CD4-positive, CD25-positive, alpha-beta regulatory T cell (primary cell): ENCODE measurements at regions not wholly inside any gene's neighbourhood (a gene's known extent, or its start where the extent isn't known, plus 50 kb on each side); places are given as distances from the start of the nearest gene placed in this dataset.

Experiments
- ATAC-seq, 2 donors: fragments of 150-1000 bp; cut with Tn5 transposase; one replicate each; pipeline ENCODE4 v1.10.0; 2021; ENCODE audit warnings: low read depth in 2 of 2, moderate number of reproducible peaks in 2 of 2, moderate library complexity in 1 of 2
- DNase-seq, 3 donors: peaks; one replicate each; pipeline versions ENCODE4 v3.0.0 to v3.0.0-alpha.2; 2012 to 2022; ENCODE audit warnings: mixed read lengths in 1 of 3
- H3K27ac ChIP-seq: one replicate; pipeline ENCODE4 v1.7.0; 2013; ENCODE audit warnings: mild to moderate bottlenecking, low read length; ENCODE audit not compliant: insufficient read depth, poor library complexity, severe bottlenecking
- H3K27me3 ChIP-seq: one replicate; pipeline ENCODE4 v1.7.0; 2013; ENCODE audit warnings: low read length; ENCODE audit not compliant: control insufficient read depth, insufficient read depth
- H3K36me3 ChIP-seq: one replicate; pipeline ENCODE4 v1.7.0; 2013; ENCODE audit warnings: mild to moderate bottlenecking, low read length, moderate library complexity; ENCODE audit not compliant: control insufficient read depth, insufficient read depth
- H3K4me1 ChIP-seq: 2 replicates; pipeline ENCODE4 v1.7.0; 2013; ENCODE audit warnings: mild to moderate bottlenecking, low read length; ENCODE audit not compliant: insufficient read depth, control insufficient read depth, poor library complexity, severe bottlenecking
- H3K4me3 ChIP-seq: one replicate; pipeline ENCODE4 v1.7.0; 2013; ENCODE audit warnings: low read depth, mild to moderate bottlenecking, low read length, moderate library complexity
- H3K9me3 ChIP-seq, 2 experiments: 1 replicate in 1 of 2; 2 replicates in 1 of 2; pipeline ENCODE4 v1.7.0; 2013; ENCODE audit warnings: low read length in 2 of 2, mild to moderate bottlenecking in 1 of 2, moderate library complexity in 1 of 2; ENCODE audit not compliant: control insufficient read depth in 2 of 2
- H3K27ac Mint-ChIP-seq, 3 donors: one replicate each; pipeline ENCODE4 v1.8.0; 2020 to 2022; ENCODE audit warnings: mild to moderate bottlenecking in 3 of 3, mixed read lengths in 3 of 3, moderate library complexity in 2 of 3
- H3K27me3 Mint-ChIP-seq: one replicate; pipeline ENCODE4 v1.8.0; 2022; ENCODE audit warnings: mild to moderate bottlenecking, mixed read lengths
- H3K36me3 Mint-ChIP-seq: one replicate; pipeline ENCODE4 v1.8.0; 2020; ENCODE audit warnings: mixed read lengths
- H3K4me1 Mint-ChIP-seq, 4 donors: one replicate each; pipeline ENCODE4 v1.8.0; 2020 to 2022; ENCODE audit warnings: mixed read lengths in 4 of 4, mild to moderate bottlenecking in 1 of 4
- H3K4me3 Mint-ChIP-seq, 4 donors: one replicate each; pipeline ENCODE4 v1.8.0; 2020 to 2022; ENCODE audit warnings: mild to moderate bottlenecking in 4 of 4, mixed read lengths in 4 of 4, moderate library complexity in 3 of 4
- H3K9me3 Mint-ChIP-seq, 7 donors: one replicate each; pipeline ENCODE4 v1.8.0; 2020 to 2022; ENCODE audit warnings: mixed read lengths in 7 of 7, mild to moderate bottlenecking in 3 of 7, moderate library complexity in 2 of 7

DNA sequence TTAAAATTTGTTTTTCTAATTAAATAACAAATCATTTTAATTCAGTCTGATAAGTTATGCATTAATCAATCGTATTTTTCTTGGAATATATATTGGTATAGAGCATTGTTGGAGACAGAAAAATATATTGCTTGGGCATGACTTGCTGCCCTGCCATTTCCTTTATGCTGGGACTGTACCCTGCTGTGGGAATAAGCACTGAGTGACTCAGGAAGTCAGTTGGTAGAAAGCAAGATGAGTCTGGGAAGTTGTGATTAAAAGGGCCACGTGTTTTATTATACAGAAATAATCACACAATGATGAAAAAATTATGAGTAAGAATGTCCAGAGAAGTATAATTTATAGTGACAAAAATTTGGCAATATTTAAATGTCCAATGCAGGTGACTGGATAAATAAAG lies 139.5 kb downstream of the KIF18A start:
- no peaks in the 10 kb centered on the region for H3K27me3 ChIP-seq
- Mint-ChIP-seq H3K9me3 (peaks cover 0 to 4% (median 0%) of the 10 kb centered on the region in 7 donors), H3K36me3 (no peaks in the 10 kb centered on the region), H3K4me3 (no peak overlapping the region), H3K4me1 (no peaks in the 10 kb centered on the region), H3K27ac (no peak overlapping the region), H3K27me3 (no peaks in the 10 kb centered on the region)
- H3K36me3 ChIP-seq, result no peaks in the 10 kb centered on the region
- ATAC-seq (no peak), DNase-seq (no peak)
- H3K4me1 ChIP-seq, result no peaks in the 10 kb centered on the region
- no peaks in the 10 kb centered on the region for H3K9me3 ChIP-seq
- no peak overlapping the region for H3K27ac ChIP-seq
- H3K4me3 ChIP-seq, result no peak overlapping the region

DNA sequence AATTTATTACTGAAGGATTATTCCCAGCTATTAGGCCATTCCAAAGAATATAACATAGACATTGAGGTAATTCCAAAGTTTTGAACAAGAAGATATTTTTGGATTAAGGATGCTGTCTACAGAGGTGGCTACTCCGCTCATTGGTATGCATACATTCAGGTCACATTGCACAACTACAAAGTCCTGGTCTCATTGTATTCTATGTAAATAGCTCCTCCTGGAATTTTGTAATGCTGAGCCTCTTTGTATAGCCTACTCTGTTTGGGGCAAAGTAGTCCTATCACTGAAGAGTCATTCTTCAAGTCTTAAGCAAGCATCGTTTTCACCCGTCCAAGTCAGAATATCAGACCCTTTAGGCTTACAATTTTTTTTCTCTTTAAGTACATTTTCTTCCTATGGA lies 142.4 kb downstream of the KIF18A start:
- no peaks in the 10 kb centered on the region for H3K4me1 Mint-ChIP-seq
- Histone ChIP-seq H3K27me3 (no peaks in the 10 kb centered on the region), H3K36me3 (no peaks in the 10 kb centered on the region), H3K4me3 (no peak overlapping the region), H3K9me3 (no peaks in the 10 kb centered on the region), H3K4me1 (no peaks in the 10 kb centered on the region), H3K27ac (no peak overlapping the region)
- H3K36me3 Mint-ChIP-seq, result no peaks in the 10 kb centered on the region
- peaks cover 4% of the 10 kb centered on the region for H3K27me3 Mint-ChIP-seq
- H3K9me3 Mint-ChIP-seq, result peaks cover 0 to 4% (median under 1%) of the 10 kb centered on the region in 7 donors
- no peak overlapping the region for H3K27ac Mint-ChIP-seq
- no peak for DNase-seq
- H3K4me3 Mint-ChIP-seq, result no peak overlapping the region
- ATAC-seq, result no peak

DNA sequence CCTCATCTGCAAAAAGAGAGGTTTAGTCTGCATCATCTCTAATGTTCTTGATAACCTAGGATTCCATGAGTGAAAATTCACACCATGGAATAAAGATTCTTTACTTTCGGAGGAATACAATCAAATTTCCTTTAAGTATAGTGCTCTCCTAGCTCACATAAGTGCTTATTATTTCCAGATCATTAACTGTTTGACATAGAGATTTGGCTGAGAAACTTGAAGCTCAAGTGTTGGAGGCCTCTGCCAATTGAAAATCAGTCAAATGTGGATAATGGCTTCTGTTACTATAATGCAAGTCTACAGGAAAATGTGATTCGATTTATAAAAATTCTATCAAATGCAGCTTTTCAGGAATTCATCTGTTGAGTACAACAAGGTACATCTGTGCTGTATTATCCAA lies 144.6 kb downstream of the KIF18A start:
- H3K36me3 ChIP-seq, result no peaks in the 10 kb centered on the region
- H3K27me3 ChIP-seq, result no peaks in the 10 kb centered on the region
- H3K27ac ChIP-seq, result no peak overlapping the region
- no peaks in the 10 kb centered on the region for H3K9me3 ChIP-seq
- Mint-ChIP-seq H3K36me3 (no peaks in the 10 kb centered on the region), H3K27me3 (peaks cover 4% of the 10 kb centered on the region), H3K4me1 (no peaks in the 10 kb centered on the region), H3K4me3 (no peak overlapping the region), H3K9me3 (peaks cover 0 to 7% (median under 1%) of the 10 kb centered on the region in 7 donors), H3K27ac (no peak overlapping the region)
- no peaks in the 10 kb centered on the region for H3K4me1 ChIP-seq
- H3K4me3 ChIP-seq, result no peak overlapping the region
- DNase-seq (no peak), ATAC-seq (no peak)

DNA sequence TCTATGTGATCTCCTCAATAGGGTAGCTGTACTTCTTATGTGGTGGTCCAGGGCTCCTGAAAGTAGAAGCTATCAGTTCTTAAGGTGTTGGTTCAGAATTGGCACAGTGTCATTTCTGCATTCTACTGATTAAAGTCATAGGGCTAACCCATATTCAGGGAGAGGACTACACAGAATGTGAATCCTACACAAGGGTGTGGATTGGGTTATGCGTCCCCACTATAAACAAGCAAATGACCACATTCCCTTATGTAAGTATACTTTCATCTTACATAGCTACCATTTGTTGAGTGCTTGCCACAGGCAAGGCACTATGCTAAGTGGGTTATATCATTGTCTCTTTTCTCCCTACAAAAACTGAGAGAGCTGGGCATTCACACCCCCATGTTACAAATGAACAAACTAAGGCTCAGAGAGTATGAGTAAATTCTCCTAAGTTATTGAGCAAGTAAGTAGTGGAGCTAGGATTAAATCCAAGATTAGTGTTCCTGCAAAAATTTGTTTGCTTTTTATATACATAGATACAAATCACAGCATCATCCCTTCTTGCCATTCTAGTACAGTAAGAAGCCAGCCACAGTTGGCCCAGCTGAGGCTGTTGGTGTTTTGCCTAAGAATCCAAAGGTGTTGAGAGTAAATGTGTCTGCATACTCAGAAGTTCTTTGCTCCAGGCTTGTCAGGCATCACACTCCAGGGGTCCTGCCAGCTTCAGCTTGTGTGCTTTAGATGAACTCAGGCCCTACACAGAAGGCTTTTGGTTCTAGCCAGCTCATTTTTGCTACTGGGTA lies 157.8 kb downstream of the KIF18A start:
- ATAC-seq (no peak), DNase-seq (no peak)
- Mint-ChIP-seq H3K4me1 (no peaks in the 10 kb centered on the region), H3K27me3 (peaks cover 4% of the 10 kb centered on the region), H3K36me3 (no peaks in the 10 kb centered on the region), H3K27ac (no peak overlapping the region), H3K4me3 (no peak overlapping the region), H3K9me3 (peaks cover 0 to 5% (median 2%) of the 10 kb centered on the region in 7 donors)
- H3K9me3 ChIP-seq, result no peaks in the 10 kb centered on the region
- H3K27me3 ChIP-seq, result no peaks in the 10 kb centered on the region
- H3K4me1 ChIP-seq, result no peaks in the 10 kb centered on the region
- no peak overlapping the region for H3K27ac ChIP-seq
- no peaks in the 10 kb centered on the region for H3K36me3 ChIP-seq
- no peak overlapping the region for H3K4me3 ChIP-seq

DNA sequence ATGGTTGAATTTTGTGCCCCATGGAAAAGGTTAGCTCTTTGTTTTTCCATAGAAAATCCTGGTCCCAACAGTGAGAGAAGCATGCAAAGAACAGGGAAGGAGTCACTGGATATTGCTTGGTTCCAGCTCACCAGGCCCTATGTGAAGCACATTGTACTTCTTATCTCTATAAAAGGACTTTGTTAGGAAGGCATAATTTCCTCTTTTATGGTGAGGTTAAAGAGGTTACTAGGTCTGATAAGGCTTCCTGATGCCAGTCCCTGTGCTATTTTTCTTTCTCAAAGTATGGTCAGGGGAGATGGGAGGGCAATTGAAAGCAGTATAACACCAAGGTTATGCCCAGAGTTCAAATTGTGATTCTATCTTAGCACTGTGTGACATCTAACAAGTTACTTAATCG lies 162.6 kb downstream of the KIF18A start:
- H3K9me3 ChIP-seq, result no peaks in the 10 kb centered on the region
- Mint-ChIP-seq H3K27me3 (no peaks in the 10 kb centered on the region), H3K27ac (no peak overlapping the region), H3K9me3 (peaks cover 0 to 2% (median 1%) of the 10 kb centered on the region in 7 donors), H3K4me3 (no peak overlapping the region), H3K4me1 (no peaks in the 10 kb centered on the region), H3K36me3 (no peaks in the 10 kb centered on the region)
- H3K36me3 ChIP-seq, result no peaks in the 10 kb centered on the region
- no peaks in the 10 kb centered on the region for H3K4me1 ChIP-seq
- ATAC-seq (no peak), DNase-seq (no peak)
- H3K27ac ChIP-seq, result no peak overlapping the region
- H3K4me3 ChIP-seq, result no peak overlapping the region
- no peaks in the 10 kb centered on the region for H3K27me3 ChIP-seq

DNA sequence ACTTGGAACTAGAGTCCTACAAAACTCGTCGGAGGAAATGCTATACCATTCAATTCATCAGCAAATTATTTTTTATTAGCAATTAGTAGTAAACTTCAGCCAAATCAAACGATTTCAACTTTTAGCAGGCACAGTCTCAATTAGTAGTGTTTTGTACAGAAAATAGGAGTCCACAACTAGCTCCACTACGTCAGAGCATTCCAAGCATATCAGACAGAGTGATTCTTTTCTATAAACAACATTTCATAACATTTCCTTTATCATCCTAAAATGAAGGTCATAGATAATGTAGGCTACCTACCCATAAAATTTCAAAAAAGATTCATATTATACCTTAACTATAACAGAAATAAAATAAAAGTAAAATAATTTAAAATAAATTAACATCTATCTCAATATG lies 169.9 kb downstream of the KIF18A start:
- no peak overlapping the region for H3K4me3 Mint-ChIP-seq
- no peaks in the 10 kb centered on the region for H3K27me3 Mint-ChIP-seq
- Histone ChIP-seq H3K36me3 (no peaks in the 10 kb centered on the region), H3K4me3 (no peak overlapping the region), H3K27me3 (no peaks in the 10 kb centered on the region), H3K9me3 (peaks cover 0 to 4% of the 10 kb centered on the region in 2 experiments), H3K4me1 (no peaks in the 10 kb centered on the region), H3K27ac (no peak overlapping the region)
- DNase-seq, result no peak
- H3K4me1 Mint-ChIP-seq, result no peaks in the 10 kb centered on the region
- no peak for ATAC-seq
- H3K27ac Mint-ChIP-seq, result no peak overlapping the region
- H3K36me3 Mint-ChIP-seq, result no peaks in the 10 kb centered on the region
- peaks cover 0 to 5% (median 0%) of the 10 kb centered on the region in 7 donors for H3K9me3 Mint-ChIP-seq

DNA sequence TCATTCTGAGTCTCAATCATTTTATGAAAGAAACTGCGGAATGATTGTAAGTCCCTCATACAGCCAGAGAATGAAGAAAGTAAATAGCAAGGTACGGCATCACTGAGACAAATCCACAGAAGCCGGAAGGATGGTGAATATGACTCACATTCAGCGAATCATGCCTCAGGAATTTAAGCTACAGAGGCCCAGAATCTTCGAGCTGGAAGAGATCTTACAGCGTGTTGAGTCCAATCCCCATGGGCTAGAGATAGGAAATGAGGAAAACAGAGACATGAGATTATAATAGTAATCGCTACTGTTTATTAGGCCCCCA lies 173.2 kb downstream of the KIF18A start:
- Mint-ChIP-seq H3K4me3 (no peak overlapping the region), H3K4me1 (no peaks in the 10 kb centered on the region), H3K27ac (no peak overlapping the region), H3K36me3 (no peaks in the 10 kb centered on the region), H3K9me3 (peaks cover 0 to 4% (median 0%) of the 10 kb centered on the region in 7 donors), H3K27me3 (no peaks in the 10 kb centered on the region)
- no peak overlapping the region for H3K27ac ChIP-seq
- no peaks in the 10 kb centered on the region for H3K36me3 ChIP-seq
- DNase-seq (no peak), ATAC-seq (no peak)
- H3K27me3 ChIP-seq, result no peaks in the 10 kb centered on the region
- H3K4me3 ChIP-seq, result no peak overlapping the region
- H3K4me1 ChIP-seq, result no peaks in the 10 kb centered on the region
- peaks cover 0 to 4% of the 10 kb centered on the region in 2 experiments for H3K9me3 ChIP-seq
